Osteoblast (primary cell): ENCODE measurements at regions not wholly inside any gene's neighbourhood (a gene's known extent, or its start where the extent isn't known, plus 50 kb on each side); places are given as distances from the start of the nearest gene placed in this dataset.
"Not testable (repeated sequence)": the region's sequence is repeated elsewhere in the genome, so short reads cannot be mapped to it uniquely, and the experiment has no call there.

ENCODE experiments used
- DNase-seq: peaks from one replicate; pipeline ENCODE4 v3.0.0; 2011; ENCODE audit warnings: low spot score, mixed read lengths; ENCODE audit not compliant: insufficient read length; ENCODE audit errors: missing footprints
- H2AFZ ChIP-seq: 2 replicates; pipeline ENCODE4 v1.6.0; 2011; ENCODE audit warnings: mild to moderate bottlenecking, low read length
- H3K27ac ChIP-seq: 2 replicates; pipeline ENCODE4 v1.5.1; 2011; ENCODE audit warnings: mild to moderate bottlenecking, low read depth, low read length, moderate library complexity
- H3K27me3 ChIP-seq: 2 replicates; pipeline ENCODE4 v1.6.0; 2012; ENCODE audit warnings: mild to moderate bottlenecking, control low read depth, inconsistent platforms, low read length, moderate library complexity; ENCODE audit not compliant: insufficient read depth
- H3K36me3 ChIP-seq: 2 replicates; pipeline ENCODE4 v1.5.1; 2011; ENCODE audit warnings: mild to moderate bottlenecking, low read length, control low read depth, moderate library complexity; ENCODE audit not compliant: insufficient read depth
- H3K4me1 ChIP-seq: 2 replicates; pipeline ENCODE4 v1.5.1; 2011; ENCODE audit warnings: mild to moderate bottlenecking, low read length, control low read depth, moderate library complexity; ENCODE audit not compliant: insufficient read depth
- H3K4me2 ChIP-seq: 2 replicates; pipeline ENCODE4 v1.6.0; 2011; ENCODE audit warnings: mild to moderate bottlenecking, low read length; ENCODE audit not compliant: insufficient read depth
- H3K4me3 ChIP-seq: fragments of 200-600 bp; sonication (generic); 3 replicates; pipeline ENCODE4 v1.5.1; 2012; ENCODE audit warnings: mild to moderate bottlenecking, low read length, inconsistent platforms; ENCODE audit not compliant: insufficient read depth
- H3K79me2 ChIP-seq: 2 replicates; pipeline ENCODE4 v1.6.0; 2012; ENCODE audit warnings: mild to moderate bottlenecking, low read length, control low read depth, inconsistent platforms; ENCODE audit not compliant: insufficient read depth
- H3K9me3 ChIP-seq: 2 replicates; pipeline ENCODE4 v1.5.1; 2011; ENCODE audit warnings: low read depth, low read length, control low read depth
- H4K20me1 ChIP-seq: 2 replicates; pipeline ENCODE4 v1.6.0; 2012; ENCODE audit warnings: mild to moderate bottlenecking, low read length, control low read depth; ENCODE audit not compliant: insufficient read depth

GRCh38 chr11:71710171-71710671 is 122.8 kb upstream of the DEFB108B start:
- H3K36me3 ChIP-seq, H3K79me2 ChIP-seq, H3K27me3 ChIP-seq, H3K27ac ChIP-seq, H4K20me1 ChIP-seq, DNase-seq, H3K4me3 ChIP-seq, H3K9me3 ChIP-seq, H3K4me1 ChIP-seq, H2AFZ ChIP-seq: not testable (repeated sequence)
- H3K4me2 ChIP-seq, result peak overlapping the region; percentile 51

GRCh38 chr11:71710701-71711385 is 122.2 kb upstream of the DEFB108B start:
- H2AFZ ChIP-seq, result not testable (repeated sequence)

GRCh38 chr11:71712350-71712749 is 120.7 kb upstream of the DEFB108B start:
- not testable (repeated sequence) for H3K79me2 ChIP-seq, H3K4me1 ChIP-seq, H3K4me3 ChIP-seq, H3K27ac ChIP-seq, H3K36me3 ChIP-seq, H4K20me1 ChIP-seq, H3K27me3 ChIP-seq, H2AFZ ChIP-seq, H3K9me3 ChIP-seq, H3K4me2 ChIP-seq, DNase-seq

More at GRCh38 chr11:71710701-71711385, 122.2 kb upstream of the DEFB108B start:
- Histone ChIP-seq H3K4me2 (peak overlapping the region; percentile 51), H3K4me3 (peak overlapping the region; percentile 43)
- not testable (repeated sequence) for H3K79me2 ChIP-seq, H3K36me3 ChIP-seq, H4K20me1 ChIP-seq, H3K4me1 ChIP-seq, DNase-seq, H3K27ac ChIP-seq, H3K9me3 ChIP-seq, H3K27me3 ChIP-seq

GRCh38 chr11:71712846-71713245 is 120.2 kb upstream of the DEFB108B start:
- H4K20me1 ChIP-seq, H3K4me1 ChIP-seq, H3K4me3 ChIP-seq: not testable (repeated sequence)

GRCh38 chr11:71714510-71714909 is 118.5 kb upstream of the DEFB108B start:
- H3K27ac ChIP-seq, H3K27me3 ChIP-seq, H3K36me3 ChIP-seq, DNase-seq, H3K4me3 ChIP-seq, H2AFZ ChIP-seq, H3K4me2 ChIP-seq, H3K4me1 ChIP-seq, H3K79me2 ChIP-seq, H4K20me1 ChIP-seq, H3K9me3 ChIP-seq: not testable (repeated sequence)

More at GRCh38 chr11:71712846-71713245, 120.2 kb upstream of the DEFB108B start:
- not testable (repeated sequence) for H3K9me3 ChIP-seq, H3K27ac ChIP-seq, H3K36me3 ChIP-seq, DNase-seq, H3K79me2 ChIP-seq, H2AFZ ChIP-seq, H3K27me3 ChIP-seq, H3K4me2 ChIP-seq

GRCh38 chr11:71721840-71722239 is 111.2 kb upstream of the DEFB108B start:
- H3K4me2 ChIP-seq, H3K79me2 ChIP-seq, H3K36me3 ChIP-seq, H3K27ac ChIP-seq, H4K20me1 ChIP-seq, H3K27me3 ChIP-seq, H3K9me3 ChIP-seq, DNase-seq, H3K4me3 ChIP-seq, H2AFZ ChIP-seq, H3K4me1 ChIP-seq: not testable (repeated sequence)

GRCh38 chr11:71723991-71724390 is 109.0 kb upstream of the DEFB108B start:
- not testable (repeated sequence) for H3K9me3 ChIP-seq, H4K20me1 ChIP-seq, H3K27me3 ChIP-seq, H3K36me3 ChIP-seq, H3K4me3 ChIP-seq, H3K27ac ChIP-seq, H3K79me2 ChIP-seq, DNase-seq, H3K4me1 ChIP-seq, H2AFZ ChIP-seq, H3K4me2 ChIP-seq

GRCh38 chr11:71730748-71731147 is 102.3 kb upstream of the DEFB108B start:
- H3K27ac ChIP-seq, H3K79me2 ChIP-seq, H3K9me3 ChIP-seq, H3K27me3 ChIP-seq, H3K4me3 ChIP-seq, H4K20me1 ChIP-seq, H2AFZ ChIP-seq, H3K36me3 ChIP-seq, DNase-seq, H3K4me2 ChIP-seq, H3K4me1 ChIP-seq: not testable (repeated sequence)

GRCh38 chr11:71734368-71734767 is 98.6 kb upstream of the DEFB108B start:
- not testable (repeated sequence) for H3K79me2 ChIP-seq, DNase-seq, H3K4me3 ChIP-seq, H3K36me3 ChIP-seq, H3K4me1 ChIP-seq, H2AFZ ChIP-seq, H3K9me3 ChIP-seq, H3K27me3 ChIP-seq, H3K4me2 ChIP-seq, H3K27ac ChIP-seq, H4K20me1 ChIP-seq
